HuH-7.5 (cell line): ENCODE measurements at regions not wholly inside any gene's neighbourhood (a gene's known extent, or its start where the extent isn't known, plus 50 kb on each side); places are given as distances from the start of the nearest gene placed in this dataset.
"Not testable (repeated sequence)": the region's sequence is repeated elsewhere in the genome, so short reads cannot be mapped to it uniquely, and the experiment has no call there.

Experiments
- DNase-seq: peaks from one replicate; pipeline ENCODE4 v3.0.0; 2011; ENCODE audit warnings: low spot score

DNA sequence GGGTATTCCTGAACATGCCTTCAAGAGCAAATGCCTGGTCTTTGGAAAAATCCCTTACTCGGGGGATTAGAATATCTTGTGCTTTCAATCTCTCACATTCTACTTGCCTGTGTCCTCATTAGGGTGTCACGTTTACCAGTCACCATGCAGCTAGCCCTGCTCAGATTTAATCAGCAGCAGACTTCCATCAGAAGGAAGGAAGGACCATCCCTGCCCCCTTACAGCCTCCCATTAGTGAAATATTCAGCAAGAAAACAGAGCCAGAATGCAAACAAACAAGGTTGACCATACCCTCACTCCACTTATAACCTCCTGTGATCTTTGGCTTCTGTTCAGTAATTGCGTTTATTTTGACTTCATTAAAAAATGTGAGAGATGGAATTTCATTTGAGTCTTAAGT is 208.6 kb downstream of the CXCL12 start:
- DNase-seq, result no peak

- DNase-seq, result no peak
Observed at GRCh38 chr10:44173608-44173894, 211.3 kb downstream of the CXCL12 start.

GRCh38 chr10:44172883-44173607 is 211.9 kb downstream of the CXCL12 start:
- no peak for DNase-seq

DNA sequence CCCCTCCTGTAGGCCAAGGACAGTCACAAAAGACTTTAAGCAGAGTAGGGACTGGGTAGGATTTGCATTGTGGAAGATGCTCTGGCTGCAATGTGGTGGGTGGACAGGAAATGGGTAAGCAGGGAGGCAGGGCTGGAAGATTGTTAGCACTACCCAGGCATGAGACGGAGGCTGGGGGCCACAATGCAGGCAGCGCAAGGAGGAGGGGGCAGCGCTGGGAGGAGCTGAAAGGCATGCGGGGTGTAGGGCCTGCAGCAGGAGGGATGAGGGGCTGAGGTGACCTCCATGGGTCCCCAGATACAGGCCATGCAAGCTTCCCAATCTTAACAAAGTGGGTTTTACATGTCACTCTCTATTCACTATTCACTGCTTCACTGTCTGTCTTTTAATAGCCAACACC is 213.1 kb downstream of the CXCL12 start:
- DNase-seq, result no peak

DNA sequence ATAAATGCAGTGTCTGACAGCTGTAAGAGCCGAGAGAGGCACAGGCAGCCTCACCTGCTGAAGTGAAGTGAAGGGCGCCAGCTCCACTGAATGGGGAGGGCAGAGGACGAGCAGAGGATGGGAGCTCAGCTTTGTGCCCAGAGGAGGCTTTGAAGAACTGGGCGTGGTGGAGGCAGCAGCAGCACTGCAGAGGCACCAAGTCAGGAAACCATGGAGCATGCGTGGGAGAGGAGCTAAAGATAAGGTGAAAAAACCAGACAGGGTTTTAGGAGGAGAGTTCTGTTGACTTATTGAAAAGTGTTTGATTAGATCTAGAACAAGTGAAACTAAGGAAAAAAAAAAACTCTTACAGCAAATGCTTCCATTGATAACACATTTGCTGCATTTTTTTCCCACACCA is 216.4 kb downstream of the CXCL12 start:
- DNase-seq, result no peak

- DNase-seq, result no peak
Observed at GRCh38 chr10:44167752-44168151, 217.1 kb downstream of the CXCL12 start.

DNA sequence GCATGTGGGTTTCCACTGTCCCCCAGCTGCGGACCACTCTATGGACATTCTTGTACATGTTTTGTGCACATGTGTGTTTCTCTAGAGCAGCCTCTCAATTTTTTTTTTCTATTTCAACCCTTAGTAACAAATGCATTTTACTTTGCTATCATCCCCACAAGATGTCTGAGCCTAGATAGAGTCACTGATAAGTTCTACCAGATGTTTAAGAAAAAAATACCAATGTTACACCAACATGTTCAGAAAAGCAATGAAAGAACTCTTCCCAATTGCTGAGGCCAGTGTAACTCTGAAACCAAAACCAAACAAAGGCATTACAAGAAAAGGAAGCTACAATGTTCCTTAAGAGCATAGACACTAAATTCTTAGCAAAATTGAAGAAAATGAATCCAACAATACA is 218.5 kb downstream of the CXCL12 start:
- no peak for DNase-seq

DNA sequence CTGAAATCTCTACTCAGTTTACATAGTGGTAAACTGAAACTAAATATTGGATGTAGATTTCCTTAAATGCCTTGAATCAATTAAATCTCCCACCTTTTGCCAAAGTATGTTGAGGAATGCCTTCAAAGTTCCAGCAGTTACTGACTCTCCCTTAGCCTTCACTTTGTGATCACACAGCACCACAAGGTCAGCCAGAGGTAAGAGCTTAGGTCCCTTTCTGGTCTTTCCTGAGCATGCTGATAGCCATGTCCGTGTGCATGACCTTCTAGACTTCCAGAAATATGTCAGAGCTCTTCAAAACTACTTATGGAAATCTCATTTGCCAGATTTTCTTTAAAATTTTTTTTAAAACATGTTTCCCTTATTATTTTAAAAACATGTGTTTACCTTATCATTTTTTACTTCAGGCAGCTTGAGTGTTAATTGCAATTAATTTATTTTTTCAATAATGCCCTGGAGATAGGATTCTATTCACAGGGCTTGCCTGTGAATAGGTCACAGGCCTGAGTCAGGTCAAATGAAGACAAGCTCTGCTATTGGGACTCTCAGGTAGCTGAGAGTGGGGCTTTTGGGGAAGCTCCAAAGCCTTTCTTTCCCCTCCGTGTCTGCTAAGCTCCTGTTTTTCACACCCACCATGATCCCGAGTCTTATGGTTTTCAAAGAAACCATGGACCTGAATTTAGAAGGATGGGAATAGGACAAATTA is 220.5 kb downstream of the CXCL12 start:
- DNase-seq, result no peak

DNA sequence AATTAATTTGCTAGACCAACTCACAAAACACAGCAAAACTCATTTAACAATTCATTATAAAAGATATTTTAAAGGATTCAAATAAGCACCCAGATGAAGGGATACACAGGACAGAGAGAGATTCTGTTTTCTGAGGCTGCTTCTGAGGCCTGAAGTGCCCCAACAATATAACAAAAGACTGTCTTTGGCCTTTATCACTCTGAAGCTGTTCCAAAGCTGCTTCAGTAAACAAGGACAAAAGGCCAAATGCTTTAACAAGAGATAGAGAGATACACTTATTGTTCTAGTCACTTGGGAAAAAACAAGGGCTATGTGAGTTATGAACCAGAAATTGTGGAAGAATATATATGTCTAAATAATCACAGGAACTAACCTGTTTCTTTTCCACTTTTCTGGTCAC is 223.7 kb downstream of the CXCL12 start:
- DNase-seq, result no peak

GRCh38 chr10:44157574-44157973 is 227.3 kb downstream of the CXCL12 start:
- DNase-seq, result no peak

DNA sequence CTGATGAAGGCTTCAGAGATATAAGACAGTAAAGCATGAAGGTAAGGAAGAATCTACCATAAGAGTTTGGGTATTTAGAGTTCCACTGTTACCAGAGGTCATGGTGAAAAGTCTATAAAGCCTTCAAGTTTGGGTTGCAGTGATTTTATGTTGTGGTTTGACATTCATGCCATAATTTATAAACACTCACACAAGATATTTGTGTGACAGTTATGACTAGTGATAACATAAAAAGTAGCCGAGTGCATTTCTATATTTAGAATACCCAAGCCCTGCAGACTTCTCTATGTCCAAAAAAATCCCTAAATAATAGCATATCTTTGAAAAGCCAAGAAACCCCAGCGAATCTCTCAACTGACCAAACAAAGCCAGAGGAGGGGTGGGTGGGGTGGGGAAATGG is 229.9 kb downstream of the CXCL12 start:
- no peak for DNase-seq

GRCh38 chr10:44153918-44154670 is 230.8 kb downstream of the CXCL12 start:
- DNase-seq, result no peak

DNA sequence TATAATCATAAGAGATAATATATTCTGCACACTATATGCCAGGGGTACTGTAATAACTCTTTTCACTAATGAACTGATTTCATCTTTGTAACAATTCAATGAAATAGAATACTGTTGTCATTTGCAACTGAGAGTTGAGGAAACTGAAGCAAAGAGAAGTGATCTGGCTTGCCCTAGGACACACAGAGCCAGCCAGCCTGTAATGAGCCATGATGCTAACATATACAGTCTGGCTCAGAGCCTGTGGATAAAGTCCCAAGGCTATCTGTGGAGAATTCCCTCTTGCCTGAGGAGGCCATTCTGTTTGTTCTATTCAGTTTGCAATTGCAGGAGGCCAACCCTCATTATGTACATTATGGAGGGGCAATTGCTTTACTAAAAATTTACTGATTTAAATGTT is 241.3 kb downstream of the CXCL12 start:
- DNase-seq, result no peak

GRCh38 chr10:44132361-44133289 is 252.3 kb downstream of the CXCL12 start:
- DNase-seq, result no peak

- no peak for DNase-seq
Observed at GRCh38 chr10:44126291-44126717, 258.6 kb downstream of the CXCL12 start.

DNA sequence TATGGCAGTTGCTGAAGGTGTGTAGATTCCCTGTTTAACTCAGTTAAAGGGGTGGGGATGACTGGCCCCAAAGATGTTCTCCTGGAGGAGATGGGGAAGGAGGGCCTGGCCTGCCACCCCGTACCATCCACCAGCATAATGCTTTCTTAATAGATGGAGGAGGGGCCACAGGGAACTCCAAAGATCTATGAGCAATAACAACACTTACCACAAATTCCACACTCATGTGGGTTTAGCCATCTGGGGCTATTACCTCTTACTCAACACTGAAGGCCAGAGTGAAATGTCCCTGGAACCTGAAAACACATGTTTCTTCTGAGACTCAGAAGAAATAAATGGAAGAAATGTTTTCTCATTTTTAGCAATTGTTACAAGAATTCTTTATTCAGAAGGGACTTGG is 259.0 kb downstream of the CXCL12 start:
- no peak for DNase-seq

DNA sequence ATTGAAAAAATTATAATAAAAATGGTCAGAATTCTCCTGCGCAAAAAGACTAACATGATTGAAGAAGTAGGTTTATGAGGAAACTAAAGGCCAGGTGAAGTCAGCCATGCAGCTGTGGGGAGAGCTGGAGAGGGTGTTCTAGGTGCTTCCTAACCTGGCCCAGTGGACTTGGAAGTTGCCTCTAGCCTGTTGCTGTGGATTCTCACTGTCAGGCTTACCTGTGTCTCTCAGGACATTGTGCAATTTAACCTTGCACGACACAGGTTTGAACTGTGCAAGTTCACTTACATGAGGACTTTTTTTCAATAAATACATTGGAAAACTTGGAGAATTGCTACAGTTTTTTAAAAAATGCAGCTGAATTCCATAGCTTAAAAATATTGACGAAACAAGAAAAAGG is 266.4 kb downstream of the CXCL12 start:
- DNase-seq, result no peak

DNA sequence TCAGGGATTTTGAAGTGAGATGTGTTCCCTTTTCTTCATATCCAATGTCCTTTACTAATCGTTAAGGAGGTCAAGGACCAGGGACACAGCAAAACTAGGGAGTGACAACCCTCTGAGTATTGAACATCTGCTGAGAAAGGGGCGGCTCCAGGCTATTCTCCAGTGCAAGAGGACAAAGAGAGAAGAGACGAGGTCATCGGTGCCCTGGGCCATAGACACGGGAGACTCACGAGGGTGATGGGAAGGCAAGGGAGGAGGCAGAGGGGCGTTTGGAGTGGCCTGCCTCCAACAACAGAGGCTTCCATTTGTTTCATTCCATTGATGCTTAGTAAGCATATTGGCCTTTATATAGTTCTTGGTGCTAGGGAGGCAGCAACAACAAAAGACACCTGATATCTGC is 268.4 kb downstream of the CXCL12 start:
- DNase-seq, result no peak

DNA sequence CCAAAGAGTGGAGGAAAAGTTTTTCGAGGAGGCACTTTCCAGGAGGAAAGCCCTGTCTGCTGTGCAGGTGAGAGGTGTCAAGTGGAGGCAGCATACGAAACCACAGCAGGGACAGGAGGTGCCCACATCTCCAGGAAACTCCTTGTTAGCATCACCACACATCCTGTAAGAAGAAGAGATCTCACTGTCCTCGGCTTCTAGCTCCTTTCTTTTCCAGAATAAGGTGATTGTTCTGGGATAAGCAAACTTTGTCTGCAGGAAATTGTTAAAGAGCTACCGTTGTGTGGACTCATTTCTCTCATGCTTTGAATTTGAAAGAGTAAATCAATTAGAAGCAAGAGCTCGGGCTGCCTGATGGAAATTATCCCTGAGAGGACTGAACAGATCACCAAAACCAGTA is 269.4 kb downstream of the CXCL12 start:
- no peak for DNase-seq

DNA sequence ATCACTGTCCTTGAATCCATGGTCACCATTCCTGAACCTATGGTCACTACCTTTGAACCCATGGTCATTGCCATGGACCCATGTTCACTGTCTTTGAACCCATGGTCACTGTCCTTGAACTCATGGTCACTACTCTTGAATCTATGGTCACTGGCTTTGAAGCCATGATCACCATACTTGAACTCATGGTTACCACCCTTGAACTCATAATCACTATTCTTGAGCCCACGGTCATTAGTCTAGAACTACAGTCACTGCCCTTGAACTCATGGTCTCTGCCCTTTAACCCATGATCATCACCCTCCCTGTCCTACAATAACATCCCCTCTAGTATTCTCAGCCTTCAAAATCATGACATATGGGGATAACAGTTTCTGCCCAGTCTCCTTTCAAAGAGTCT is 270.5 kb downstream of the CXCL12 start:
- DNase-seq, result no peak

DNA sequence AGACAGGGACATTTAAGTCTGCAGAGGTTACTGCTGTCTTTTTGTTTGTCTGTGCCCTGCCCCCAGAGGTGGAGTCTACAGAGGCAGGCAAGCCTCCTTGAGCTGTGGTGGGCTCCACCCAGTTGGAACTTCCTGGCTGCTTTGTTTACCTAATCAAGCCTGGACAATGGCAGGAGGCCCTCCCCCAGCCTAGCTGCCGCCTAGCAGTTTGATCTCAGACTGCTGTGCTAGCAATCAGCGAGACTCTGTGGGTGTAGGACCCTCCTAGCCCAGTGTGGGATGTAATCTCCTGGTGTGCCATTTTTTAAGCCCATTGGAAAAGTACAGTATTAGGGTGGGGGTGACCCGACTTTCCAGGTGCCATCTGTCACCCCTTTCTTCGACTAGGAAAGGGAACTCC is 272.6 kb downstream of the CXCL12 start:
- DNase-seq, result not testable (repeated sequence)

- DNase-seq, result no peak
Observed at GRCh38 chr10:44105696-44106095, 279.2 kb downstream of the CXCL12 start.
